Prostate gland (tissue), 2 donors: ENCODE measurements at regions not wholly inside any gene's neighbourhood (a gene's known extent, or its start where the extent isn't known, plus 50 kb on each side); places are given as distances from the start of the nearest gene placed in this dataset.

Experiments
- DNase-seq: peaks from one replicate; pipeline ENCODE4 v3.0.0-alpha.2; 2019; ENCODE audit warnings: low spot score
- H3K27ac ChIP-seq, 2 donors: fragments of 200-600 bp; sonication (generic); 2 replicates each; pipeline ENCODE4 v1.5.1; 2017 to 2019
- H3K27me3 ChIP-seq: fragments of 200-600 bp; sonication (generic); replicated peaks from 2 replicates; pipeline ENCODE4 v1.5.1; 2019; ENCODE audit not compliant: insufficient read depth
- H3K36me3 ChIP-seq, 2 donors: fragments of 200-600 bp; sonication (generic); 1 replicate in 1 of 2; 2 replicates in 1 of 2; pipeline versions ENCODE4 v1.5.1 to v1.8.1; 2017 to 2019
- H3K4me1 ChIP-seq: fragments of 200-600 bp; sonication (generic); replicated peaks from 2 replicates; pipeline ENCODE4 v1.5.1; 2019
- H3K4me3 ChIP-seq, 2 donors: fragments of 200-600 bp; sonication (generic); 2 replicates each; pipeline ENCODE4 v1.5.1; 2017 to 2019
- H3K9me3 ChIP-seq: fragments of 200-600 bp; sonication (generic); 2 replicates; pipeline ENCODE4 v1.5.1; 2017
- POLR2A ChIP-seq: fragments of 450-650 bp; IDR thresholded peaks from one replicate; pipeline ENCODE4 v1.6.1; 2016; ENCODE audit warnings: antibody characterized with exemption, mild to moderate bottlenecking
- POLR2AphosphoS5 ChIP-seq: sonication (generic); formaldehyde crosslinking; IDR thresholded peaks from one replicate; pipeline ENCODE4 v1.6.1; 2017; ENCODE audit warnings: antibody characterized with exemption
- WGBS: methylation state at CpG from one replicate; pipeline ENCODE4 v1.1.5; 2018; 5-methylcytosine and 5-hydroxymethylcytosine counted together
- intact Hi-C: fragments of 100-400 bp; cut with DNase I; formaldehyde crosslinking; loops from one replicate; pipeline ENCODE4 v1.14.2; 2022
- TF ChIP-seq, protein P1 (sequence below), 4 experiments: fragments of 200-600 bp in 2 of 4; fragments of 450-650 bp in 2 of 4; sonication (generic) in 2 of 4; IDR thresholded peaks; 1 replicate in 3 of 4; 2 replicates in 1 of 4; pipeline ENCODE4 v1.5.1; 2016 to 2019; ENCODE audit warnings: antibody characterized with exemption in 4 of 4, mild to moderate bottlenecking in 2 of 4, moderate library complexity in 2 of 4

DNA sequence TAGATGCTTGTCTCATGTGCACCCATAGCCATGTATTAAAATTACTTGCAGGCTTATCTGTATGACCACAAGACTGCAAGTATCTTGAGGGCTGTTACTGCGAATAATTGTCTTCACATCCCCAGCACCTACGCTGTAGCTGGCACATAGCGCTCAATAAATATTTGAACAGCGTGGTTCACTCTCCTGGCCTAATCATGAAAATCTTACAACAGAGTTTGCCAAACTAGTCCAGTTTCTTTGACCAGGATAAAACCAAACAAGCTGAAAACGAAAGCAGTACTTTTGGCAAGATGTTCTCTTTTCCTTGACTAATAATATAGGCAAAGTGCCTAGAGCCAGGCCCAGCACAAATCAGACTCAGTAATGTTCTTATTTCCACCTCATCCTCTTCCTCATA, 106.7 kb downstream of the RPS29 start:
- Histone ChIP-seq H3K27ac (peak overlapping the region; percentile 21 to 57), H3K9me3 (no peaks in the 10 kb centered on the region), H3K27me3 (no peaks in the 10 kb centered on the region), H3K4me1 (no peaks in the 10 kb centered on the region), H3K36me3 (no peaks in the 10 kb centered on the region), H3K4me3 (no peak overlapping the region)
- 20% methylated on average over 5 of the region's 5 CpGs for WGBS
- DNase-seq = peak; percentile 78
- peak; percentile 85 for TF ChIP-seq POLR2AphosphoS5
- no peak for TF ChIP-seq POLR2A
- TF ChIP-seq, protein P1, sequence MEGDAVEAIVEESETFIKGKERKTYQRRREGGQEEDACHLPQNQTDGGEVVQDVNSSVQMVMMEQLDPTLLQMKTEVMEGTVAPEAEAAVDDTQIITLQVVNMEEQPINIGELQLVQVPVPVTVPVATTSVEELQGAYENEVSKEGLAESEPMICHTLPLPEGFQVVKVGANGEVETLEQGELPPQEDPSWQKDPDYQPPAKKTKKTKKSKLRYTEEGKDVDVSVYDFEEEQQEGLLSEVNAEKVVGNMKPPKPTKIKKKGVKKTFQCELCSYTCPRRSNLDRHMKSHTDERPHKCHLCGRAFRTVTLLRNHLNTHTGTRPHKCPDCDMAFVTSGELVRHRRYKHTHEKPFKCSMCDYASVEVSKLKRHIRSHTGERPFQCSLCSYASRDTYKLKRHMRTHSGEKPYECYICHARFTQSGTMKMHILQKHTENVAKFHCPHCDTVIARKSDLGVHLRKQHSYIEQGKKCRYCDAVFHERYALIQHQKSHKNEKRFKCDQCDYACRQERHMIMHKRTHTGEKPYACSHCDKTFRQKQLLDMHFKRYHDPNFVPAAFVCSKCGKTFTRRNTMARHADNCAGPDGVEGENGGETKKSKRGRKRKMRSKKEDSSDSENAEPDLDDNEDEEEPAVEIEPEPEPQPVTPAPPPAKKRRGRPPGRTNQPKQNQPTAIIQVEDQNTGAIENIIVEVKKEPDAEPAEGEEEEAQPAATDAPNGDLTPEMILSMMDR (IDR thresholded peaks at IDR 0.05) = no peak
- intact Hi-C loops = no loop called here

GRCh38 chr14:49478784-49479183, 107.4 kb downstream of the RPS29 start:
- no peaks in the 10 kb centered on the region for H3K9me3 ChIP-seq
- whole genome bisulfite sequencing = 20% methylated on average over 3 of the region's 3 CpGs
- TF ChIP-seq, protein P1 (IDR thresholded peaks at IDR 0.05) = no peak
- TF ChIP-seq POLR2A = no peak
- no peak for TF ChIP-seq POLR2AphosphoS5
- no peak for DNase-seq
- H3K27me3 ChIP-seq = no peaks in the 10 kb centered on the region
- peak overlapping the region in 1 of 2 donors; percentile 57 for H3K27ac ChIP-seq
- no peaks in the 10 kb centered on the region for H3K36me3 ChIP-seq
- no peak overlapping the region for H3K4me3 ChIP-seq
- intact Hi-C loops = no loop called here
- no peaks in the 10 kb centered on the region for H3K4me1 ChIP-seq

GRCh38 chr14:49467091-49467490, 119.1 kb downstream of the RPS29 start:
- H3K4me3 ChIP-seq = no peak overlapping the region

GRCh38 chr14:49464885-49465284, 121.3 kb downstream of the RPS29 start:
- WGBS = 100% methylated on average over 1 of the region's 1 CpG
- TF ChIP-seq POLR2AphosphoS5 (no peak), POLR2A (no peak)
- TF ChIP-seq, protein P1 (IDR thresholded peaks at IDR 0.05) = no peak
- Histone ChIP-seq H3K9me3 (no peaks in the 10 kb centered on the region), H3K4me3 (no peak overlapping the region), H3K36me3 (no peaks in the 10 kb centered on the region), H3K27ac (no peak overlapping the region), H3K27me3 (no peaks in the 10 kb centered on the region), H3K4me1 (no peaks in the 10 kb centered on the region)
- intact Hi-C loops = no loop called here
- DNase-seq = no peak

More at GRCh38 chr14:49467091-49467490, 119.1 kb downstream of the RPS29 start:
- H3K9me3 ChIP-seq = no peaks in the 10 kb centered on the region
- no peaks in the 10 kb centered on the region for H3K4me1 ChIP-seq
- no peak for TF ChIP-seq POLR2AphosphoS5
- TF ChIP-seq, protein P1 (IDR thresholded peaks at IDR 0.05) = no peak
- TF ChIP-seq POLR2A = no peak
- 84% methylated on average over 3 of the region's 3 CpGs for WGBS
- intact Hi-C loops = no loop called here
- H3K27me3 ChIP-seq = no peaks in the 10 kb centered on the region
- H3K36me3 ChIP-seq = no peaks in the 10 kb centered on the region
- no peak for DNase-seq
- H3K27ac ChIP-seq = no peak overlapping the region

GRCh38 chr14:49463146-49463545, 123.0 kb downstream of the RPS29 start:
- Histone ChIP-seq H3K9me3 (no peaks in the 10 kb centered on the region), H3K27me3 (no peaks in the 10 kb centered on the region), H3K27ac (no peak overlapping the region), H3K4me1 (no peaks in the 10 kb centered on the region), H3K36me3 (no peaks in the 10 kb centered on the region), H3K4me3 (no peak overlapping the region)
- TF ChIP-seq, protein P1 (IDR thresholded peaks at IDR 0.05) = no peak
- TF ChIP-seq POLR2A (no peak), POLR2AphosphoS5 (no peak)
- intact Hi-C loops = no loop called here
- DNase-seq = no peak
- WGBS = 92% methylated on average over 1 of the region's 1 CpG
